ENCODE measurements at regions not wholly inside any gene's neighbourhood (a gene's known extent, or its start where the extent isn't known, plus 50 kb on each side); places are given as distances from the start of the nearest gene placed in this dataset.

DNA sequence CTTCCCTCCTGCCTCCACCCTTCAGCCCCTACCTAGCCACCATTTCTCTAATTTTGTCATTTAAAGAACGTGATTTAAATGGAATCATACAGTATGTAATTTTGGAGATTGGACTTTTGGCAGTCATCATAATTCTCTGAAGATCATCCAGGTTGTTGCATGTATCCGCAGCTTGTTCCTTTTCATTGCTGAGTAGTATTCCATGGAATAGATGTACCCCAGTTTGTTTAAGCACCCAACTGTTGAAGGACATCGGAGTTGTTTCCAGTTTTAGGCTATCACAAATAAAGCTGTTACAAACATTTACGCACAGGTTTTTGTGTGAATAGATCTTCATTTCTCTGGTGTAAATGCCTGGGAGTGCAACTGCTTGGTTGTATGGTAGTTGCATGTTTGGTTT lies 61.1 kb upstream of the PWP1 start:
- TF ChIP-seq FOXP2 (optimal IDR thresholded peaks at IDR 0.05; ENCODE audit: borderline replicate concordance, extremely low read depth, extremely low read length, insufficient read depth) (no peak), TAF1 (IDR thresholded peaks at IDR 0.05; ENCODE audit: borderline replicate concordance, insufficient read depth, low read length) (no peak)
